A549 (cell line): ENCODE measurements at regions not wholly inside any gene's neighbourhood (a gene's known extent, or its start where the extent isn't known, plus 50 kb on each side); places are given as distances from the start of the nearest gene placed in this dataset.
"Not testable (repeated sequence)": the region's sequence is repeated elsewhere in the genome, so short reads cannot be mapped to it uniquely, and the experiment has no call there.

Source experiments
- ATAC-seq, 2 experiments: fragments of 200-7000 bp in 1 of 2; fragments of >200 bp in 1 of 2; cut with Nextera tagmentation in 1 of 2; cut with Tn5 transposase in 1 of 2; 3 replicates each; pipeline versions ENCODE4 v1.8.0 to v1.9.1; 2018 to 2020; ENCODE audit warnings: mild to moderate bottlenecking in 1 of 2, moderate library complexity in 1 of 2
- CTCF ChIA-PET: fragments of 300-600 bp; sonication (Branson Sonifier 250); formaldehyde crosslinking; extraction: SDS; loops from one replicate; lab custom pipeline; 2021; ENCODE audit warnings: antibody characterized with exemption, inconsistent platforms; lab: Yijun Ruan, JAX
- POLR2A ChIA-PET: fragments of 350-600 bp; formaldehyde crosslinking; extraction: SDS; loops from one replicate; lab custom pipeline; 2021; ENCODE audit warnings: antibody characterized with exemption, inconsistent platforms; lab: Yijun Ruan, JAX
- DNase-seq, 2 experiments: peaks; one replicate each; pipeline versions ENCODE4 v3.0.0 to v3.0.0-alpha.2; 2011 to 2016; ENCODE audit warnings: low read depth in 1 of 2, low spot score in 1 of 2
- FAIRE-seq: peaks from 2 replicates; lab custom pipeline; 2011; peaks lifted over from hg19 to GRCh38; lab: Jason Lieb, UNC
- H3K27ac ChIP-seq, 2 experiments: fragments of >200 bp; sonication (Bioruptor Twin); formaldehyde crosslinking; 3 replicates each; pipeline ENCODE4 v1.5.1; 2016 to 2017
- H3K4me1 ChIP-seq: fragments of >200 bp; sonication (Bioruptor Twin); formaldehyde crosslinking; 3 replicates; pipeline ENCODE4 v1.6.1; 2016
- H3K4me2 ChIP-seq: fragments of >200 bp; sonication (Bioruptor Twin); formaldehyde crosslinking; 3 replicates; pipeline ENCODE4 v1.6.1; 2016
- H3K4me3 ChIP-seq: fragments of >200 bp; sonication (Bioruptor Twin); formaldehyde crosslinking; 3 replicates; pipeline ENCODE4 v1.5.1; 2016
- H3K9me3 ChIP-seq: fragments of >200 bp; sonication (Bioruptor Twin); formaldehyde crosslinking; 3 replicates; pipeline ENCODE4 v1.6.1; 2016
- MAFK ChIP-seq: fragments of 450-650 bp; IDR thresholded peaks from 2 replicates; pipeline ENCODE4 v1.6.1; 2014; ENCODE audit not compliant: partially characterized antibody
- ZC3H11A ChIP-seq: fragments of 450-650 bp; IDR thresholded peaks from 2 replicates; pipeline ENCODE4 v1.6.1; 2014; ENCODE audit warnings: antibody characterized with exemption, mild to moderate bottlenecking
- WGBS: methylation state at CpG from one replicate; pipeline ENCODE4 v1.1.6; 2017; ENCODE audit errors: missing lambda C conversion rate; 5-methylcytosine and 5-hydroxymethylcytosine counted together

DNA sequence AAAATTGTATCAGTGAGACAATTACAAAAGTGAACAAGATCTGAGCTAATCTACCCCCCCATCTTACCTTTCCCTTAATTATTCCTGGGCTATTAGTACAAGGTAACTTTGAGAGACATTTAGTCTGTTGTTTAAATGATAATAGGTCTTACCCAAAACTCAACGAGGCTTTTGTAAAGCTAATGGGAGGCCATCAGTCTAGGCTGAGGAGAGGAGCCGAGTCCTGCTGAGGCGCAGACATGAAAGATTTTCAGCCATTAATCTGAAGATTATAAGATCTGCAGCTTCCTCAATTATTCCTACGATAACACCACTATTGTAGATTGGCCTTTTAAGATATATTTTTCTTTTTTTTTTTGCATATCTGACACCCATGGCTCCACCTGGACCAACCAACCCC, 810.5 kb downstream of the PCDH11X start:
- DNase-seq, FAIRE-seq, H3K4me3 ChIP-seq, H3K9me3 ChIP-seq, H3K27ac ChIP-seq, CTCF ChIA-PET, ATAC-seq, H3K4me1 ChIP-seq, H3K4me2 ChIP-seq, POLR2A ChIA-PET: not testable (repeated sequence)
- 16% methylated on average over 4 of the region's 4 CpGs for WGBS

DNA sequence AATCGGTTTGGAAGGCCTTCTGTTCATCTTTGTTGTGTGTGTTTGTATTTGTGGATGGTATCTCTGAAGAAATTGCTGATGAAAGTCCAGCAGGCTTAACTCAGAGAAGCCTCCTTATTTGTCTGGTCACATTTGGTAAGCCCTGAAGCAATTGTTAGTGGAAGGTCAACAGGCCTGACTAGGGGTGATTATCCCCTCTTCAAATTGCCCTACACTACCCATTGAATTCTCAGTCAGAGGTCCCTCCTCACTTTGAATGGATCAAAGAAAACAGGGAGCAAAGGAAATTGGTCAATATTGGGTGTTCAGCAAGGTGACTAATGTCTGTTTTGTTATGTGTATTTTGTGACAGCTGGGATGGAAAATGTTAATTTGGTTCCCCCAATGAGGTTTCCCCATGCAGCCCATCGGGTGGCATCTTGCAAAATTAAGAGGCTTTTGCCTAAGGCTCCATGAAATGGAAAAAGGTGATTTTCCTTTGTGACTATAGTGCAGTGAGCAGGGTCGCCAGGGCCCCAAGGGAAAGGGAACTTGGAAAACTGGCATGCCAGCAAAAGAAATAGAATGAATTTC, 811.6 kb downstream of the PCDH11X start:
- POLR2A ChIA-PET, DNase-seq, H3K4me2 ChIP-seq, FAIRE-seq, H3K27ac ChIP-seq, CTCF ChIA-PET, H3K9me3 ChIP-seq, ATAC-seq, H3K4me1 ChIP-seq, H3K4me3 ChIP-seq: not testable (repeated sequence)
- WGBS: 0% methylated on average over 2 of the region's 3 CpGs

DNA sequence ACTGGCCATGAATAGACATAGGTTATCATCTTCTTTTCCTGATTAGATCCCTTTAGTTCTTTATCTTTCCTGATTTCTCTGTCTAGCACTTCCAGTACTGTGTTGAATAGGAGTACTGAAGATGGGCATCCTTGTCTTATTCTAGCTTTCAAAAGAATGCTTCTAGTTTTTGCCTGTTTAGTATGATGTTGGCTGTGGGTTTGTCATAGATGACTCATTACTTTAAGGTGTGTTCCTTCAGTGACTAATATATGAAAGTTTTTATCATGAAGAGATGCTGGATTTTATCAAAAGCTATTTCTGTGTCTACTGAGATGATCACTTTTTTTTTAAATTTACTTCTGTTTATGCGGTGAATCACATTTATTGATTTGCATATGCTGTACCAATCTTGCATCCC, 832.3 kb downstream of the PCDH11X start:
- CTCF ChIA-PET, POLR2A ChIA-PET, ATAC-seq, FAIRE-seq, DNase-seq, H3K9me3 ChIP-seq, H3K4me1 ChIP-seq, H3K4me3 ChIP-seq, H3K4me2 ChIP-seq, H3K27ac ChIP-seq: not testable (repeated sequence)
- WGBS: 69% methylated on average over 1 of the region's 1 CpG

DNA sequence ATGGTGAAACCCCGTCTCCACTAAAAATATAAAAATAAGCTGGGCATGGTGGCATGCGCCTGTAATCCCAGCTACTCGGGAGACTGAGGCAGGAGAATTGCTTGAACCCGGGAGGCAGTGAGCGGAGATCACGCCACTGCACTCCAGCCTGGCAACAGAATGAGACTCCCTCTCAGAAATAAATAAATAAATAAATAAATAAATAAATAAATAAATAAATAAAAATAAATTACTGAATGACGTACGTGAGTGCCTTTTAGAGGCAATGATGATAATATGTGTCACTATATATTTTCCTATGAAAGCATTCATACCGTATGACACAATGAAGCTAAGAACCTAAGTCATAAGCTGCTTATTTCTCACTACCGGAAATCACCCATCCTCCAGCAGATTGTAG, 847.5 kb downstream of the PCDH11X start:
- not testable (repeated sequence) for DNase-seq
- peak; percentile 34 for TF ChIP-seq ZC3H11A
- TF ChIP-seq, all 56 proteins: peak for 1; not testable (repeated sequence) for 55
- POLR2A ChIA-PET, H3K4me2 ChIP-seq, H3K4me3 ChIP-seq, ATAC-seq, H3K4me1 ChIP-seq, H3K9me3 ChIP-seq, CTCF ChIA-PET, H3K27ac ChIP-seq, FAIRE-seq: not testable (repeated sequence)
- WGBS: 32% methylated on average over 10 of the region's 10 CpGs

DNA sequence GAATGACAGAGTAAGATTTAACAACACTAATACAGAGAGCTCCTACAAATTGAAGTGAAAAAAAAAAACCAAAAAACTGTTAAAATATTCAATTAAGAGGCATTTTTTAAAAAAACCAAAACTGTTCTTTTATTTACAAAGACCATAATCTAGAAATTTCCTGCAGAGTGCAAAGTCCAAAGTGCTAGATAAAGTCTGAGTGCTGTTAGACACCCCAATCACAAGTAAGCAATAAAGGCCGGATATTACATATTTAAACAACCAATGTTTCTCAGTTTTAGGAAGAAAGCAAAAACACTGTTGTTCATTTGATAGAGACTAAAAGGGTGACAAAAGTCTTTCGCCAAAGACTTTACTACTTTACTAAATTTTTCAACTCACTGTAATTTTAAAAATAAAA, 878.4 kb downstream of the PCDH11X start:
- H3K4me1 ChIP-seq, H3K4me3 ChIP-seq, FAIRE-seq, H3K4me2 ChIP-seq, DNase-seq, H3K9me3 ChIP-seq, POLR2A ChIA-PET, ATAC-seq, H3K27ac ChIP-seq, CTCF ChIA-PET: not testable (repeated sequence)
- WGBS: 21% methylated on average over 2 of the region's 2 CpGs

DNA sequence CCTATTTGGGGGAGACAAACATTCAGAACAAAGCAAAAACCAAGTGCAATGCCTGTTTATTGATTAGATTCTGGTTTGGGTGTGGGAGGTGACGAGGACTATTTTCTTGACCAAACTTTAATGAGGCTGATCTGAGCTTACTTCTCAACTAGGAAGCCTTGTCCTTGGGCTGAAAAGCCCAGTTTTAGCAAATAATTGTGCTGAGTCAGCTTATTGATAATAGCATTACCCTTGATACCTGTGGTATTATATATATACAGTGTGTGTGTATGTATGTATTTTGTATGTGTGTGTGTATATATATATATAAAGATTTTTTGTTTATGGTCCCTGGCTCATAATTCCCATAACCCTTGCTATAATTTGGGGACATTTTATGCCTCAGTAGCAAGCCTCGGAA, 880.6 kb downstream of the PCDH11X start:
- POLR2A ChIA-PET, FAIRE-seq, CTCF ChIA-PET: not testable (repeated sequence)

DNA sequence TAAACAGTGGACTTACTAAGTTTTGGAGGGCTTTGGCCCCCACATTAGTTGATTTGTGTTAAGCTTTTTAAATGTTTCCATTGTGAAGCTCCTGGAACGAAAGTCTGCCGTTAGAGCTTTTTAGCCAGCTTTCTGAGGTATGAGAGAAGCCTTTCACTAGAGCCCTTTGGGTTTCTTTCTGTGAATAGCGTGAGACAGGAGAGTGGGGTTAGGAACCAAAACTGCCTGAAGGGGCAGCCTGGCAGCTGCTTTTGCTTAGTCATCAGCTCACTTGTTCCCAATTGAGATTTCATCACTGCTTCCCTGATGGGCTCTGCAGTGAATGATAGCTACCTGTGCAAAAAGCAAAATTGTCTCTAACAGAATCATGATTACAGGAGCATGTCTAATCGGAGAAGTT, 913.6 kb downstream of the PCDH11X start:
- ATAC-seq, DNase-seq, POLR2A ChIA-PET, FAIRE-seq, H3K27ac ChIP-seq, H3K9me3 ChIP-seq, H3K4me1 ChIP-seq, H3K4me2 ChIP-seq, H3K4me3 ChIP-seq, CTCF ChIA-PET: not testable (repeated sequence)
- 7% methylated on average over 4 of the region's 4 CpGs for WGBS

More for the DNA sequence above, 880.6 kb downstream of the PCDH11X start:
- not testable (repeated sequence) for H3K4me3 ChIP-seq, H3K9me3 ChIP-seq, H3K27ac ChIP-seq, H3K4me2 ChIP-seq, DNase-seq, ATAC-seq, H3K4me1 ChIP-seq
- peak; percentile 81 for TF ChIP-seq MAFK
- WGBS: 0% methylated on average over 1 of the region's 2 CpGs

DNA sequence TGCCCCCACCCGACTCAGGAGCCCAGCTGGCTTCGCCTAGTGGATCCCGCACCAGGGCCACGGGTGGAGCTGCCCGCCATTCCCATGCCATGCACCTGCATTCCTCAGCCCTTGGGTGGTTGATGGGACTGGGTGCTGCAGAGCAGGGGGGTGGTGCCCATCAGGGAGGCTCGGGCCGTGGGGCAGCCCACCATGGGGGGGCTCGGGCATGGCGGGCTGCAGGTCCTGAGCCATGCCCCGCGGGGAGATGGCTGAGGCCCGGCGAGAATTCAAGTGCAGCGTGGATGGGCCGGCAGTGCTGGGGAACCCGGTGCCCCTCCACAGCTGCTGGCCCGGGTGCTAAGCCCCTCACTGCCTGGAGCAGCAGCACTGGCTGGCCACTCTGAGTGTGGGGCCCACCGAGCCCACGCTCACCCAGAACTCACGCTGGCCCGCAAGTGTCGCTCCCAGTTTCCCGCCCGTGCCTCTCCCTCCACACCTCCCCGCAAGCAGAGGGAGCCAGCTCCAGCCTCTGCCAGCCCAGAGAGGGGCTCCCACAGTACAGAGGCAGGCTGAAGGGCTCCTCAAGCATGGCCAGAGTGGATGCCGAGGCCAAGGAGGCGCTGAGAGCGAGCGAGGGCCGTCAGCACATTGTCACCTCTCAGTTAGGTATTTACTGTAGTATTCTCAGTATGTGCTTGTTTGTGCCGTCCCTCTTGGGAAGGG, 920.4 kb downstream of the PCDH11X start:
- H3K4me2 ChIP-seq, CTCF ChIA-PET, FAIRE-seq, H3K9me3 ChIP-seq, POLR2A ChIA-PET, H3K4me3 ChIP-seq, DNase-seq, H3K27ac ChIP-seq, ATAC-seq, H3K4me1 ChIP-seq: not testable (repeated sequence)
- 59% methylated on average over 10 of the region's 31 CpGs for WGBS

DNA sequence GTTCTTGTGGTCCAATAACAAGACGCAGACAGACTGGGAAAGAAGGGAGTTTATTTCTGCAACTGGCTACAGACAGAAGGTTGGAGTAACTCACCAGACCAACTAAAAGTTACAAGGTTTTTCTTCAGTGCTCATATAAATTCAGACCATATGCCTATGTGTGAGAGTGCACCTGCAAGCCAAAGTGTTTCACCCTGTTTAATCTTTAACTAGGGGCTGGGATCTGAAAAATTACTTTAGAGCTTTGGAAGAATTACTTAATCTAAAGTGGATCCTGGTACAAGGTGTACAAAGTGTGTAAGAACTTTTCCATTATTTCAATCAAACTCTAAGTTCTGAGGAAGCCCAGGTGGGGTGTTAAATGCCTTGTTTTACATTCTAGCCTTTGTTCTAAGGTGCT, 930.6 kb downstream of the PCDH11X start:
- H3K9me3 ChIP-seq, ATAC-seq, H3K4me1 ChIP-seq, H3K27ac ChIP-seq, FAIRE-seq, DNase-seq, CTCF ChIA-PET, H3K4me2 ChIP-seq, H3K4me3 ChIP-seq, POLR2A ChIA-PET: not testable (repeated sequence)
- whole genome bisulfite sequencing: 5% methylated on average over 1 of the region's 1 CpG
